ENCODE measurements at regions not wholly inside any gene's neighbourhood (a gene's known extent, or its start where the extent isn't known, plus 50 kb on each side); places are given as distances from the start of the nearest gene placed in this dataset.

DNA sequence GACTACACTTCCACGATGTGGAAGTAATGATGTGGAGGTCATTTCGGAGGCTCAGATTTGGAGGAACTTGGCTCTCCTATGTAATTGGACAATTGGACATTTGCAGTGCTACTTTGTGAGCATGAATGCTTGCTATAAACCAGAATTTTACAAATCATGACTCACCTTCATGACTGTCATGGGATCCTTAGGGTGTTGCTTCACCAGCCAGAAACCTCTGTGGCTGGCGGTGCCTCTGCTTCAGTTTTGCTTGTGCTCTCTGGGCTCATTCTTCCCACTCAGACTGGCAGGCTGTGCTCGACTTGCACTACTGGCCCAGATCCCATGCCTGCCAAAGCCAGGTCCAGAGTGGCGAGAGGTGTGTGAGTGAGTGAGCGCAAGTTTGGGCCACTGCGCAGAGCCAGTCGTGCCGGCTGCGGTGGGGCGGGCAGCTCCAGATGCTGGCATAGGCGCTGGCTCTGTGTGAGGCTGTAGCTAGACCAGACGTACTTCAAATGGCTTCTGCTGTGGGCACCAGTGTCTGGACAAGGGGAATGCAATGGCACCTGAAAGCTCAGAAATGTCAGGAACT lies 387.8 kb downstream of the AEBP2 start:
- DNase-seq (ENCODE audit: low spot score), result no peak

DNA sequence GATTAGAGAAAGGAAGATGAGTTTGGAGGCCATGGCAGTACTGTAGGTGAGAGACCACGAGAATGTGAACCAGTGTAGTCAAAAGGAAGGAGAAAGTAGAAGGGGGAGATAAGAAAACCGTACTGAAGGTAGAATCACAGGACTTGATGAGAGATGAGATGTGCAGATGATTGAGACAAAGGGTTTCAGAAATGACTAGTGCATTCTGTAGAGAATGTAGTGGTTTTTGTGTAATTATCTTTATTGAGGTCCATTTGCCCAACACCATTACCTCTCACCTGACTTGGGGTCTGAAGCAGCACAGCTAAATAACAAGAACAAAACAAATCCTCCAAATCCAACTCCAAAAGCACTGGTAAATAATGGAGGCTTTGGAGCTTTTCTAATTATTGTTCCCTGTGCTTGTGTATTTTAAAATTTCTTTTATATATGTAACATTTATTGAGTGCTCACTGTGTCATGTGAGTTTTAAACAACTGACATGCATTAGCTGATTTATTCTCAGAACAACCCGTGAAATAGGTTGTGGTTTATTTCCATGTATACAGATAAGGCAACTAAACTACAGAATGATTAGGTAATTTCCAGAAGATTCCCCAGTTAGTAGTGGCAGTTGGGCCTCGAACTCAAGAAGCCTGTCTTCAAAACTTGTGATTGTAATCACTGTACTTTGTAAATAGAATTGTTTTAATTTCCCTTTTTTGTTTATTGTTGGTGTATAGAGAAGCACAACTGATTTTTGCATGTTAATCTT lies 390.0 kb downstream of the AEBP2 start:
- no peak for DNase-seq (ENCODE audit: low spot score)

DNA sequence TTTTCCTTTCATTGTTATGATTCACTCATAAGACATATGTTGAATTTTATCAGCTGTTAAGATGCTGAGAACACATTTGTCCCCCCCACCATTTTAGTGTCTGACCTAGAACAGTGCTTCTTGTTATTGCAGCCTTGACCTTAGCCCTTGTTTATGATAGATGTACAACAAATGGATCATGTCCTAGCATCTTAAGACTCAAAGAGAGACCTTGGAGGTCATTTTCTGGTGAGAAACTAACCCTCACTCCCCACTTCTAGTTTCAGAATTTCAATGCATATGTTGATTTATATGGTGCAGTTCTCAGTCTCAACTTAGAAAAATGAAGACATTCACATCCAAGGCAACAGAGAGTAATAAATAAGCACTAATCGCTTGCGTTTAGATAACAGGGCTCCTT lies 391.2 kb downstream of the AEBP2 start:
- DNase-seq (ENCODE audit: low spot score), result no peak

DNA sequence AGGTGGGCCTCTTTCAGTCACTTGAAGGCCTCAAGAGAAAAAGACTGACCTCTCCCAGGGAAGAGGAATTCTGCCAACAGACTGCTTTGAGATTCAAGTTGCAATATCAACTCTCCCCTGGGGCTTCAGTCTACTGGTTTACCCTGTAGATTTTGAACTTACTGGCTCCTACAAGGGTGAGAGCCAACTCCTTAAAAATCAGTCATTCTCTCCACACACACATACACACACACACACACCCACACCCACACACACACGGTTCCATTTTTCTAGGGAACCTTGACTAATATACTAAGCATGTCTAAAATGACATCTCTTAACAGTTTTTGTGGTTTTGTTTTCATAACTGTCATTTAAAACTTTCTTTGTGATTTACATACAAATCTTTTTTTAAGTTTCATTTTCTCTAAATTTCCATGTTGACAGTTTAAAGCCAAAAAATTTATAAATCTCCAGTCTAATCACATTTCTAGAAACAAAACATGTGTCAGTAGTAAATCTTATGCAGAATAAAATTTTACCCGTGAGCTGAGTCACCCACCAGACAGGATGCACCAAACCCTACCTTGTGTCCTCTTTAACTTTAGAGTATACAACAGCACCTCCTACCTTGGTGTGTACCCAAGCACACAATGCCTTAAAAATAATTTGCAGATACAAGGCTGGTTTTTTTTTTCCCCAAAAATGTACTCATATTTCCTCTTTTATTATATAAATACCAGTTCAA lies 394.6 kb downstream of the AEBP2 start:
- DNase-seq (ENCODE audit: low spot score), result no peak

DNA sequence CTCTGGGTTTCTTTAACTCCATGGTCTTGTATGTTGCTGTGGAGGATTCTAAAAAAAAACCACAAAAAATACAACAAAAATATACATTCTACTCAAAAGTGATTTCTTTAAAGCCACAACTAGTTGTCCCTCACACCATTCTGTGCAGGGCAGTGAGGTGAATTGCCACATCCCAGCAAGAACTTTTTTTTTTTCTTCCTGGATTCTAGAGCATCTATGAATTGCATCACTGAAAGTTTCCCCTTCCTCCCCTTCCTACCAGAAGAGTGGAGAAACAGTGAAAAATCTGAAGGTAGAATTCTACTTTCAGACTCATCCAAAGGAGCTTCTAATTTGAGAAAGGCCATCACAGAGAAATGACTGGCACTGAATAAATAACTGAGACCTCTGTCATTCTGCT lies 395.3 kb downstream of the AEBP2 start:
- no peak for DNase-seq (ENCODE audit: low spot score)

DNA sequence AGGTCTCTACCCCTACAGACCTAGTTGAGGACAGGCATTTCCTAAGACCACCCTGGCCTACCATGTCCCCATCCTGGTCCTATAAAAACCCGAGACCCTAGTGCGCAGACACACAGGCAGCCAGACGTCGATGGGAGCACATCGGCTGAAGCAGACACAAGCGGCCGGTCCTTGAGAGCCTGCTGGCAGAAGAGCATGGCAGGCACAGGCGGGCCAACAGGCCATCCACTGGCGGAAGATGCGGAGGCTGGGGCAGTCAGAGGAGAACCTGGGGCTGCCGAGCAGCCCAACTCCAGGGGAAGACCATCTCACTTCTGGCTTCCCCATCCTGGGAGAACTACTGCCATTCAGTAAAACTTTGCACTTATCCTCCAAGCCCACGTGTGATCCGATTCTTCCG lies 396.8 kb downstream of the AEBP2 start:
- DNase-seq (ENCODE audit: low spot score), result no peak

DNA sequence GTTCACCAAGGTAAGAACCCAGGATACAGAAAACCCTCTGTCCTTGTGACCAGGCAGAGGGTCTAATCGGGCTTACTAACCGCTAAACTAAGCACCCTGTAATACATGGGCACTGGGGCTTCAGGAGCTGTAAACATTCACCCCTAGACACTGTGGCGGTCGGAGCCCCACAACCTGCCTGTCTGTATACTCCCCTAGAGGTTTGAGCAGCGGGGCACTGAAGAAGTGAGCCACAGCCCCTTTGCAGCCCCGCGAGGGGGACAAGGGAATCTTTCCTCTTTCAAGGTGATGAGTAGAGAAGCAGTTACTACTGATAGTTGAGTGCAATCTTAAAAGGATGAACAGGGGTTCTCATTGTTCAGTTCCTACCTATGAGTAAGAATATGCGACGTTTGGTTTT lies 397.2 kb downstream of the AEBP2 start:
- no peak for DNase-seq (ENCODE audit: low spot score)

DNA sequence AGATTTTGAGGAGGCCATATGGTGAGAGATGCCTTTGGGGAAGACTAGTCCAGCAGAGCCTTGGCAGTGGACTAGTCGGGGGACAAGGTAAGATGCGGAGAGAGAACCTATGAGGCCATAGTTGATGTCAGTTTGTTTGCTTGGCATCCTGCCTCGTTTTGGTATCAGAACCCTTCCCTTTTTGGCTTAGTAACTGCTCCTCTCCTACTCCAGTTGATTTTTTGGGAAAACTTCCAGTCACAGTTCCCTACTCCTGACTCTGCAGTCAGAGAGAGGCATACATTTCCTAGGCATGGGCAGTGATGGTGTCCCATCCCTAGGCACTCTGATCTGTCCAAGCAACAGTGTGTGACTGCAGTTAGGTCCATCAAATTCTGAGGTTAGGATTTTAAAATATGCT lies 398.3 kb downstream of the AEBP2 start:
- DNase-seq (ENCODE audit: low spot score), result no peak

DNA sequence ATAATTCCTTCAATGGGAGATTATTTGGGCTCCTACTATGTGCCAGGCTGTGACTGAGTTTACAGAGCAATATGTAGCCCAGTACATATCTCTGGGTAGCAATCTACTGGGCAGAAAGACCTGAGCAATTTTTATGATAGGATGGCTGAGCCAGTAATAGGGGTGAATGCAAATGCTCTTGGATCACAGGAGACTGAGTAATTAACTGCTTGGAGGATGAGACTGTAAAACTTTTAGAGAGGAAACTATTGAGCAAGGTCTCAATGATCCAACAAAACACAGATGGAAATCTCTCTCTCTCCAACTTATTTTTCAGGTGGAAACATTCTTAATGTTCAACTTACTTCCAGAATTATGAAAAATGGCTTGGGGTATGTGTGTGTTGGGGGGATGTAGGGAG lies 402.2 kb downstream of the AEBP2 start:
- no peak for DNase-seq (ENCODE audit: low spot score)

DNA sequence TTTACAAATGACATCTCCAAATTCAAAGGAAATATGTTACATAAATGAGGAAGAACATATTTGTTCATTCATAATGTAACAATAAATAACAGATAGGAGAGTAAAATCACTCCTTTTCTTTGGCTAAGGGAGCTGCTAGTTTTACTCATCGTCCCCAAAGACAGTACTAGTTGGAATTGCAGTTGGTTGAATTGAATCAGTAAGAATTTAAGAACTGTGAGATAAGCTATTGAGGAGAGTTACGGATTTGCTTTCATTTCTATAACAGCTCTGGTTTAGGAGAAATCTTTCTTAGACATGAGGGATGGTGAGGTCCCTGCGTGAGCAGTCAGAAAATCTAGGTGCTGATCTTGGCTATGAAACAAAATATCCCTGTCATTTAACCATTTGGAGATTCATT lies 402.8 kb downstream of the AEBP2 start:
- no peak for DNase-seq (ENCODE audit: low spot score)

DNA sequence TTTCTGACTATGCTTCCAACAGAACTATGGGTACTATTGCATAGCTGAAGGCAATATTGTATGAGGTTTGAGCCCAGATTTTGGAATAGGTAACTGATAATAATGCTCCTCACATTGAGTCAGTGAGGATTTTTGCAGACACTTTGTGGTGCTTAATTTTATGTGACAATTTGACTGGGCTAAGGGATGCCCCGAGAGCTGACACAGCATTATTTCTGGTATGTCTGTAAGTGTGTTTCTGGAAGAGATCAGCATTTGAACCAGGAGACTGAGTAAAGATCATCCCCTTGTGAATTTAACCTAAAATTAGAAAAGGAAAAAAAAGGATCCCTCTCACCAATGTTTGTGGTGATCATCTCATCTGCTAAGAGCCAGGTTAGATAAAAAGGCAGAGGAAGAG lies 404.9 kb downstream of the AEBP2 start:
- DNase-seq (ENCODE audit: low spot score), result no peak

DNA sequence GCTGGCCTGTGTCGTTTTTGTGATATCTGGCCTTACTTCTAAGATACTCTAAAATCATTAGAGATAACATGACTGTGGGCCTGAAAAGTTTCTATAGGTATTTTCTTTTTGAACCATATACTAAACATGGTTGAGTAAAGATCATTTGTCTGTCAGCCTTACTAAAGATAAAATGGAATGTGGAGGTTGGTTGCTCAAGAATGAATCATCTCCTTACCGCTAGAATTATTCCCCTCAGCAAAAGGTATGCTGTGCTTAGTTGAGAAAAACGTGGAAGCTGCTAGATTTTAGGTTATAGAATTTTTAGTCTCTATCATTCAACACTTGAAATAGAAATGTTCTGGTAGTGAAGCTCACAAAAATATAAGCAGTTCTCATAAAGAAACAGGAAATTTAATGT lies 407.3 kb downstream of the AEBP2 start:
- no peak for DNase-seq (ENCODE audit: low spot score)

DNA sequence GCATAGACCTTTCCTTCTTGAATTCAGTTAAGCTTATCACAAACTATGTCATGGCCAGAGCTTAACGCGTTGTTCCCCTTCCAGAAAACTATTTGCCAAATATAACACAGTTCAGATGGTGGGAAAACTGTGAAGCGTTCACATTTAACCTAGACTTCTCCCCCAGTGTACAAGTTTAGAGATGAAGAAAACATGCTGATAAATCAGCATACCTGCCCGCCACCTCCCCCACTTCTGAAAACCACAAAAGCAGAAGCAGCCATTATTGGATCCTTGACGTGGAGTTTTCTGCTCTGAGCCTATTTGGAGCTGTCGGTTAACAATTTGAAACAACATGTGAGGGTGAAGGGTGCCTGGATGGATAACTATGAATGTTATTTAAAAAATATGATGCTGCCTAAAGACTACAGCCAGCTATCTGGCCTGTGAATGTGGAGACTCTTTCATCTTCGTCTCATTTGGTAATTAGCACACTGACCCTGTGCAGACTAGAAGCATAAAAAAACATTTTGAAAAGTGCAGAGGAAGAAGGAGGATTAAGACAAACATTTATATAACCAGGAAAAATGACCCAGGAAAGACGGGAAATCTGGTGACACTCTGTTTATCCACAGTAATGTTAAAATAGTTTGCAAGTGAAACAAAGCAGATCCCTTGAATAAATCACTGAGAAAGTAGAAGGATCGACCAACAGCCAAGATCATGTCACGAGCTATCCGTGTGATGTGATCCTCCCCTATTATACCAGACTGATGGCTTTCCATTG lies 408.2 kb downstream of the AEBP2 start:
- DNase-seq (ENCODE audit: low spot score), result no peak

DNA sequence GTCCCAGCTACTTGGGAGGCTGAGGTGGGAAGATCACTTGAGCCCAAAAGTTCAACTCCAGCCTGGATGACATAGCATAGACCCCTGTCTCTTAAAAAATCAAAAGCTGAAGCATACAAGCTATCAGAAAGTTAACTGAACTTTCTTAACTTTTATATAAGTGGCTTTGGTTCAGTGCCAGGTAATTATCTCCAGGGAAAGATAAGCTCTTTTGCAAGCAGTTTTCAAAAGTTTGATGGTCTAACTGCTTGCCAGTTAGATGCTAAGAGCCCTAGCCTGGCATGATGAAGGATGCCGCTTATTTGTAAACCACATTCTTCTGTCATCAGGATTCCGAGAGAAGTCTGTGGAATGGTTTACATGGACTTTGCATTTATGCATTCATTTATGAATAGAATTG lies 409.1 kb downstream of the AEBP2 start:
- DNase-seq (ENCODE audit: low spot score), result no peak

DNA sequence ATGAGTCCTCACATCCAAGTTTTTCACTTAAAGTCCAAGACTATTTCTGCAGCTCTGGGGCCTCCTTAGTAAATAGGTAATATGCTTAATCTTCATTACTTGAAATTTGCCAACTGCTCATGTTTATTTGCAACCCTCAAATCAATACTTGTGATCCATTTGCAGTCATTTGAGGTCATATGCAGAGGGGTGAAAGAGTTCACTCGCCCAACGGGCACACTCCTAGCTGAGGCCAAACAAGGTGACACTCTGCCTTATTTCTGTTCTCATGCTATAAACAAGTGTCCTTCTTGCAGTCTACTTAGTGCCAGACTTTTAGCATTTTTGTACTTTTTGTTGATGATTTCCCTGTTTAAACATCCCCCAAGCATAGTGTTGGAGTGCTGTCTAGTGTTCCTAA lies 409.9 kb downstream of the AEBP2 start:
- no peak for DNase-seq (ENCODE audit: low spot score)

DNA sequence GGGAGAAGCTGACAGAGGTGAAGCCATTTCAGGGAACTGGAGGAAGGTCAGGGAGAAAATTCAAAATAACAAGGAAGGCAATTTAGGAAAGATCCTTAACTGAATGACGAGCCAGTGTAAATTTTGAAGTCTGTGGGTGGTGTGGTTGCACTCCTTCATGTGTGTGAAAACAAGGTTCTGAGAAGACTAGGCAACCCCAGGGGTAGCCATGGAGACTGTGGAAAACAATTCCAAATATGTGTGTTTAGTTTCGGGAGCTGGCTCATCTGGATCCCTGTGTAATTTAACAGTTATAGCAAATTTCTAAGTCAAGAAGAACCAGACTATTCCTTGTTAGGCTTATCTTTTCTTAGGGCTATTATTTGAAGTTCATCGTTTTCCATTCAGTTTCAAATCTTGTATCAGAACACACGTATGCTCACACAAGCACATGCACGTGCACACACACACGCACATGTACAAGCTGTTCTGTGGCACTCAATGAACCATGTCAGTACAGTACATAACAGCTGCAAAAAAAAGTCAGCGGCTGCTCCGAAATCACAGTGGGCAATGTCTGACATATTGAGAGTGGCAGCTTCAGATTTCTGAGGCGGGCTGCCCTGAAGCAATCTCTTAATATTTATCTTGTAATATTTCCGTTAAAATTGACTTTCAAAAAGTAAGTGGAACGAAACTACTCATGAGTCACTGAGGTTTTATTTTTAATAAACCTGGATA lies 411.2 kb downstream of the AEBP2 start:
- no peak for DNase-seq (ENCODE audit: low spot score)

DNA sequence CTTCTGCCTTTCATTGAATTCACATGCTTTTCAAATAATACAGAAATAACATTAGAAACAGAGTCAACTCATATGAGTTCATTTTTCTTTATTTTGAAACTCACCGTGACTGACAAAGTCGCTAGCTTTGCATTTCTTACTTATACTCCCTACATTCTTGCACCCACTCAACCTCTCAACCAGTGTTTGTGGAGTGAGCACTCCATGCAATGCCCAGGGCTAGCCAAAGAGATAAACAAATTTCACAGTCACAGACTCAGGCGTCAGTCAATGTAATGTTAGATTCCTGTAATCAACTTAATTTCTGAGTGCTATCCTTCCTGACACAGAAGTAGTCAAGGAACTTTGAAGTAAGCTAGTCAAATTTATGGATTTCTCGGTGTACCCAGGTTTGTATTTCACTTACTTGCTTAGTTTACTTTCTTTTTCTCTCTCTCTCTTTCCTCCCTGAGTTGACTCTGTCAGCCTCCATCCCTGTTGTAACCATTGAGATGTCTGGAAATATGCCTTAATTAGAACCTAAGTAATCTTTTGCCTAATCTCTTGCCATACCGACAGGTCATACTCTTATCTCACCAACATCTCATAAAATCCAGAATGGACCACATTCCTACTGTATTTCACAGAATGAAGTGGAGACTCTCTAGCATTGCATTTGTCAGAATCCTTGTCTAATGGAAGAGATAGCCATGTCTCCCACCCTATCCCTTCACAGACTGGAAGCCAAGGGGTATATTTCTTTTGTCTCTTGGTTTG lies 413.0 kb downstream of the AEBP2 start:
- no peak for DNase-seq (ENCODE audit: low spot score)

DNA sequence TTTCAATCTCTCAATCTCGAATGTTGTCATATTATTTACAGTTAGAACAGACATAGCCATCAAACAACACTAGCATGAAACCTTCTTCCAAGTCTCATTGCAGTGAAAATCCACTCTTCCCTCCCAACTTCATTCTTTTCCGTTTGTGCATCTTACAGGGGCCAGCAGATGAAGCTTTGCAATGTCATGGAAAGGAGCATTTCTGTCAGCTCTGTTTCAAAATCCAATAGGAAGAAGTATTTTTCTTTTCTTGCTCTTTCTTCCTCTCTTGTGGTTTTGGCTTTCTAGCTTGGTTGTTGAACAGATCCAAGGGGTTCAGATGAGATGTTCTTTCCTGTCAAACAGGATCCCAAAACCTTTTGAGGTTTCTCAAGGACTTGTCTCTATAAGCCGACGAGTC lies 416.6 kb downstream of the AEBP2 start:
- DNase-seq (ENCODE audit: low spot score), result no peak

DNA sequence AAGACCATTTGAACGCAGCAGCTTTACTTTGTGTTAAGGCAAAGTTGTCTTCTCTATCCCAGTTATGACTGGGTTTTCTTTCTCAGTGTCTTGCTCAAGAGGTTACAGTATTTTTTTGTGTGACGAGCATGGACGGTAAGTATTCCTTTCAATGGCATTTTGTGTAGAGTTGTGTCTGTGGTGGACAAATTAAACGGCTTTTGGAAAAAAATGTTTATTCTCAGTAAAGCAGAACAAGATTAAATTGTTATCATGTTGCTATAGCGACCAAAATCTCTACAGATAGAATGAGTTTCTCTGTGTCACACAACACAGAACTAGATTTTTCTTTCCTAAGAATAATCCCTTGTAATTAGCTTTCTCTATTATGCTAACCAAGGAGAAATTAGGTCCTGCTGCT lies 417.1 kb downstream of the AEBP2 start:
- DNase-seq (ENCODE audit: low spot score), result no peak

DNA sequence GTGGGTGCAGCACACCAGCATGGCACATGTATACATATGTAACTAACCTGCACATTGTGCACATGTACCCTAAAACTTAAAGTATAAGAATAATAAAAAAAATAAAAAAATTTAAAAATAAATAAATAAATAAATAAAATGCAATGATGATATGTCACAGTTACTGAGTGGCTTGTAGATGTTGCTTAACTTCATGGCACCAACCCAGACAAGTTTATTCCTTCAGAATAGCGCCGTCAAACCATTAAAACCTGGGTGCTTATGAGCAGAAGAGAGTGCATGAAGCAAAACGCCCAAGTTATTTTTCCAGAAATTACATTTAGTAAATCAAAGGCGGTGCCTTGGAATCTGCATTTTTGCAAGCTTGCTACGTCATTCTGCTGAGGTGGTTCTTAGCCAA lies 417.9 kb downstream of the AEBP2 start:
- no peak for DNase-seq (ENCODE audit: low spot score)

DNA sequence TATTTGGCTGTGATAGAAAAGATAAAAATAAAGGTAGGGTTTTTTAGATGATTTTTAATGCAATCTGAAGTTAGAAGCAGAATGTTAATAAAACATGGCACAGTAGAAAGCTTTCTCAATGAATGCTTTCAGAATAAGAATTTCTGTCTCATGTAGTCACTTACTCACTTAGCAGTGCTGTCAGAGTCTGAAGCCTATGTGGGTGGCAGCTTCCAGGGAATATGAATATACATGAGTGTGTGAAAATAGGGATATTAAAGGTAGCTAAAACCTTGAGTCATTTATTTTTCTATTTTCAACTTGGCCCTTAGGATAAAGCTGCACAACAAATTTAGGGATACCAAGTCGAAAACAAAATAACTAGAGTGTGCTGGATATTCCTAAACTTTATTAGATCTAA lies 427.9 kb downstream of the AEBP2 start:
- DNase-seq (ENCODE audit: low spot score), result no peak
